RKO (cell line): ENCODE measurements at regions not wholly inside any gene's neighbourhood (a gene's known extent, or its start where the extent isn't known, plus 50 kb on each side); places are given as distances from the start of the nearest gene placed in this dataset.

Experiments used
- DNase-seq: peaks from one replicate; pipeline ENCODE4 v3.0.0-alpha.2; 2016; ENCODE audit warnings: low spot score

DNA sequence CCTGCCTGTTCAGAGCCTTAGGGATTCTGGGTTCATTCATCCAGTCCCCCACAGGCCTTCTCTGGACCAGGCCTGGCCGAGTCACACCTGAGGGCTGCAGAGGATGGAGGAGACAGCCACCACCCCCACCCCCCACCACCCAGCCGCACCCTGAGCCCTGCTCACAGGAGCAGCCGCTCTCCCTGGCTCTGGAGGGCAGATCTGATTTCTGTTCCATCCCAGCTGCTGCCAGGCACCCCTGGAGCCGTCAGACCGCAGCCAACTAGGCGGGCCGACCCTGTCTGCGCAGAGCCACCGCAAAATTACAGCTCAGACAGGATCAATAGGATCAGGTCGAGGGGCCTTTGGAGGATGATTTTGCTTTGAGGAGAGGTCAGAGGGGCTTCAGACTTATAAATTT, 154.6 kb upstream of the MYL2 start:
- no peak for DNase-seq

DNA sequence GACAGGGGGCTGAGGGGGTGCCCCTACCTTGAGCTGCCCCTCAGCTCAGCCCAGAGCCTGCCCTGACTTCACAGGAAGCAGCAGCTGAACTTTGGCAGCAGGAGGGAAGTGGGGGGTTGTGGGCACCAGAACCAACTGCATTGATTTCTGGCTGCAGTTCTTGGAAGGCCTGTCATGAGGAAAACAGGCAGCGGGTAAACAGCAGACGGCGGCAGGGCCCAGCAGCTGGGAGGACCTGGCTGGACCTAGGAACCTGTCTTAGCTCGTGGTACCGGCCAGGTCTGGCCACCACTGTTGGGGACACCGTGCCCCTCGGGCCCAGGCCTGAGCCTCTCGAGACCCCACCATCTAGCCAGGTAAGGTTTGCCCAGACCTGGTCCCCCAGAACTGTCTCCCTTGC, 154.2 kb upstream of the MYL2 start:
- no peak for DNase-seq

DNA sequence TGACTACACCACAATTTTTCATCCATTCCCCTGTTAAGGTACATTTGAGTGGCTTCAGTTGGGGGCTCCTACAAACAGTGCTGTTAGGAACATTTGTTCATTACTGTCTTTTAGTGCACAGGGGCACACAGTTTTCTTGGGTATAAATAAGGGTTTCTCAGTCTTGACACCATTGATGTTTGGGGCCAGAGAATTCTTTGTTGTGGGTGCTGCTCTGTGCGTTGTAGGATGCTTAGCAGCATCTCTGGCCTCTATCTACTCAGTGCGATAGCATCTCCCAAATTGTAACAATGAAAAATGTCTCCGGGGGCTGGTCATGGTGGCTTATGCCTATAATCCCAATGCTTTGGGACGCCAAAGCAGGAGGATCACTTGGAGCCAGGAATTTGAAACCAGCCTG, 153.0 kb upstream of the MYL2 start:
- DNase-seq = no peak

GRCh38 chr12:111072299-111072698, 151.9 kb upstream of the MYL2 start:
- DNase-seq = no peak

DNA sequence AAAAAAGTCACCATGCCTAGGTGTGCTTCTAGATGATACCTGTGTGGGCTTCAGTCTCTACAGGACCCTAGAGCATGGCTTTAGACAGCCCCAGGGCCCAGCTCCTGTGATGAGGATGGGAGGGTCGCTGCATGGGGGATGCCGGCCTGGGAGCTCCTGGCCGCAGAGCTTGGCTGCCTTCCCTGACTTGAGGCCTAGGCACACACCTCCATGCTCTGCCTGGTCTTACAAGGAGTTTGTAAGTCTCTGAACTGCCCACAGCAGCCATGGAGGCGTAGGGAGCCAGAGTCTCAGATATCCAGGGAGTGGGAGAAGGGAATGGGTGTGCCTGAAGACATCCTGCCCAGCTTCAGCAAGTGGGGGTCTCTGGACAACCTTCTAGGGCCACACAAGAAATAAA, 149.5 kb upstream of the MYL2 start:
- no peak for DNase-seq

- DNase-seq = no peak
Measured at GRCh38 chr12:111068290-111068689, 147.9 kb upstream of the MYL2 start.

- DNase-seq = no peak
Measured at GRCh38 chr12:111067498-111067897, 147.1 kb upstream of the MYL2 start.

GRCh38 chr12:111066744-111067437, 146.5 kb upstream of the MYL2 start:
- peak; percentile 32 for DNase-seq

GRCh38 chr12:111064982-111065381, 144.6 kb upstream of the MYL2 start:
- no peak for DNase-seq

DNA sequence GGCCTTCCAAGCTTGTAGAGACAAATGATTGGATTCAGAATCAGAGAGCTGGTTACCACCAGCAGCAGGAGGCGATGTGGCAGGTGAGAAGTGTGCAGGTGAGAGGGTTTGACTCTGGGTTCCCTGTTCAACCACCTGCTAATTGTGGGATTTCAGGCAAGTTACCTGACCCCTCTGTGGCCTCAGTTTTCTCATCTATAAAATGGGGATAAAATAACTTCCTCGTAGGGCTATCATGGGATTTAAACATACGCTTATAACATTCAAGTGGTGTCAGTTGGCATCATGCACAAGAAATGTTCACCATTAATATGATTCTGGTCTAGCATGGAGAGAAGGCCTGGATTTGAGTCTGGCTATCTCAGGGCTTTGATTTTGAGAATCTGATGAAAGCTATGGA, 143.8 kb upstream of the MYL2 start:
- DNase-seq = no peak

- peak; percentile 14 for DNase-seq
Measured at GRCh38 chr12:111063295-111064026, 143.1 kb upstream of the MYL2 start.

DNA sequence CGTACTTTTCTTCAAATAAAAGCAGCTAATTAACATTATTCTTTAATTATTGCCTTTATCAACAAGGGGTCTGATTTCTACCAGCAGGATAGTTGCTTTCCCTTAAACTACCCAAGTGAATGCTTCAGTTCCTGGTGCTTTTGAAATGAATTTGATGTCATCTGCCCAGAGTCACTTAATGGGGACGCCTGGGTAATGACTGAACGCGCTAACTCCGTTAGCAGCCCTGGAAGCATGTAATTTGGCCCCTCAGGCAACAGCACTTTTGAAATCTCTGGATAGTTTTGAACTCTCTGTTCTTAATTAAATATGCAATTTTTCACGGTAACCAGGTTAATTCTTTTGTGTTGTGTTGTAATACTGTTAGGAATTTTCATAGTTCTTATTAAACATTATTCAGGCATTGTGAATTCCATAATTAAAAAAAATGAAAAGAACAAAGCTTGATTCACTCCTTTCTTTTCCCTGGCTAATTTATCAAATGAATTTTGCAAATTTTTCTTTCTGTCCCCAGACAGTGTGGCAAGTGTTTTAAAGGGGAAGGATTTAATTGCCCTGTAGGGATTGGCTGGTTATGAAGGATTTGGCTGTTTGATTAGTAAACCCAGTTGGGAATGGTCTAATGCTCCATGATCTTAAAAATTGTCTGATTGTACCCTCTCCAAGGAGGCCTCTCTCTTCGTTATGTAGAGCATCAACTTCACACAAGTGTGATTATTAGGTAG, 137.5 kb upstream of the MYL2 start:
- DNase-seq = no peak

DNA sequence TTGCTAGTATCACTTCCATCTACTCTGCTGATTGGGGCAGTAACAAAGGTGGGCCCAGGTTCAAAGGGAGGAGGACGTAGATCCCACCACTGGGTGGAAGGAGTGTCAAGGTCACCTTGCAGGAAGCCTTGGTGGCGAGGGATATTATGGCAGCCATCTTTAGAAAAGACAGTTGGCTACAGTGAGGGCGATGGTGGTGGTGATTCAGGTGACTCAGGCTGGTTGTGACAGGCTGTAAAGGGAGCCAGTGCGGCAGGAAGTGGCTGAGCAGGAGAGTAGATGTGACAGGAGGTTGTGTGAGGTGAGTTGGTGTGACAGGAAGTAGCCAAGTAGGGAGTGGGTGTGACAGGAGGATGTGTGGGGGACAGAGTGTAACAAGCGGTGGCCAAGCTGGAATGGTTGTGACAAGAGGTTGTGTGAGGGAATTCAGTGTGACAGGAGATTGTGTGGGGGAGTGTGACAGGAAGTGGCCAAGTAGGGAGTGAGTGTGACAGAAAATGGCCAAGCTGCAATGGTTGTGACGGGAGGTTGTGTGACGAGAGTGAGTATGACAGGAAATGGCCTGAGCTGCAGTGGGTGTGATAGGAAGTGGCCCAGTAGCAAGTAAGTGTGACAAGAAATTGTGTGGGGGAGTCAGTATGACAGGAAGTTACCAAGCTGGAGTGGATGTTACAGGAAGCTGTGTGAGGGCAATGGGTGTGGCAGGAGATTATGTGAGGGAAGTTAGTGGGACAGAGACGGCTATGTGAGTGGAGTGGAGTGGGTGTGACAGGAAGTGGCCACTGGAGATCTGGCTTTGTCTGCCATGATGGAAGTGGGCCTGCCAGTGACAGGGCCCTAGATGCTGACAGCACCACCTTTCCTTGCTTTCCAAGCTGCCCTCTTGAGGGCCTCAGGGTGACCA, 136.5 kb upstream of the MYL2 start:
- no peak for DNase-seq

DNA sequence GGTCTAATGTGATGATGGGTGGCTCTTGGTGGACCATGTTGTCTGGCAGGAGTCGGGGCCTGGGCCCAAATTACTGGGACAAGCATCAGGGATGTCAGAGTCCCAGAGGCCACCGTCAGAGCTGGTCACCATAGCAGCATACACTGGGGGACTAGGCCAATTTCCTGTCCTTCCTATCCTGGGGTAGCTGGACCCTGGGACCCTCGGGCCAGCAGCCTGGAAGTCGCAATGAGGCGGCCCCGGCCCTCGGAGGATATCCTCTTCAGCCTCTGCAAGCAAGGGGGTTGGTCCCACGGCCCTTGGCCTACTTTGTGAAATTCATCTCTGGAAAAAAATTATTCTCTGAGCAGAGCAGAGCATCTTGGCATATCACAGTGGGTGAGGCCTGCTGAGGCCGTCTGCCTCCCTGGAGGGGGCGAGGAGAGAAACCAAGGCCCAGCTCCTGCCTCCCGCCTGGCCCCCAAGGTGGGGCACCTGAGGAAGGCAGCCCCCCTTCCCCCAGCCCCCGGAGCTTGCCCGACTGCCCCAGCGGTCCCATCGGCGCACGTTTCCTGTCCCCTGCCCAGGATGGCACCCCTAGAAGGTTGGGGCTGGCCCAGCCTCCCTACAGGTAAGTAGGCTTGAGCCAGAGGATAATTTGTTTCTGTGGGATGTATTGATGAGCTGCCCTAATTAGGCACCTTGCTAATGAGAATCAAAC, 135.0 kb upstream of the MYL2 start:
- DNase-seq = no peak

DNA sequence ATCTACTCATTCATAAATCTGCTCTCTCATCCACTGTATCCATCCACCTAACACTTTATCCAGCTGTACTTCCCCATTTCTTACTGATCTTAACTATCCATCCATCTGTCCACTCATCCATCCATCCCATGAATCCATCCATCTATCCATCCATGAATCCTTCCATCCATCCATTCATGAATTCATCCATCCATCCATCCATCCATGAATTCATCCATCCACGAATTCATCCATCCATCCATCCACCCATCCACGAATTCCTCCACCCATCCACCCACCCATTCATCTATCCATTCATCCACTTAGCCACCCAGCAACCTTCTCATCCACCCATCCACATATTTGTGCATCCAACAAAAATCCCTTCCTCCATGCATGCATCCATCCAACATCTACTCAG, 128.6 kb upstream of the MYL2 start:
- DNase-seq = no peak

DNA sequence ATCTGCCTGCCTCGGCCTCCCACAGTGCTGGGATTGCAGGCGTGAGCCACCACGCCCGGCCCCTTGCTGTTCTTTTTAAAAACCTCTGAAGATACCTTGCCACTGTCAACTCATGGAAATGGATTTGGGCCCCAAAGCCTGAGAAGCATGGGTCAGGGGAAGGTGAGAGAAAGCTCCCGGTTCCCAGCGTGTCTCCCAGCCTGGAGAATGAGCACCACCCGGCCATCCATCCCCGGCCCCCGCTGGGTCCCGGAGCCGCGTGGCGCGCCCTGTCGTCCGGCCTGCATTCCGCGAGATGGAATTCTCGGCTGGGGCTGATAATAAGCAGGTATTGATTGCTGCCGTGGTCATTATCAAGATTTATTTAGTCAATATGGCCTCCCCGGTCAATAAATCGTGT, 126.5 kb upstream of the MYL2 start:
- DNase-seq = no peak

DNA sequence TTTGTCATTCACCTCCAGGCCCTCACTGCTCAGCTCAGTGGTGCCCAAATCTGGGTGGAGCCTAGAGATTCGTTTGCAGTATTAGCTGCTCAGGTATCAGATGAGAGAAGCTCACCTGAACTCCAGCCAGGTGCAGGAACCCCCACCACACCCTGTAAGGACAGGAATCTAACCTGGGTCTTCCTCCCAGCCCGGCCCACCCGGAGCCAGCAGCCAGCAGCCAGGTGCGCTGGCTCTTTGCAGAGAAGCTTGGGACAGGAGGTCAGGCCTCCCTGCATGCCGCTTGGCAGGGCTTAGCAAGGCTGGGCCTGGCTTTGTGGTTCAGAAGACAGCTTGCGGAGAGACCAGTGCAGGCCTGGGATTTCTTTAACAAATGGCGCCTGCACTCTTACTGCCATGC, 125.6 kb upstream of the MYL2 start:
- no peak for DNase-seq

DNA sequence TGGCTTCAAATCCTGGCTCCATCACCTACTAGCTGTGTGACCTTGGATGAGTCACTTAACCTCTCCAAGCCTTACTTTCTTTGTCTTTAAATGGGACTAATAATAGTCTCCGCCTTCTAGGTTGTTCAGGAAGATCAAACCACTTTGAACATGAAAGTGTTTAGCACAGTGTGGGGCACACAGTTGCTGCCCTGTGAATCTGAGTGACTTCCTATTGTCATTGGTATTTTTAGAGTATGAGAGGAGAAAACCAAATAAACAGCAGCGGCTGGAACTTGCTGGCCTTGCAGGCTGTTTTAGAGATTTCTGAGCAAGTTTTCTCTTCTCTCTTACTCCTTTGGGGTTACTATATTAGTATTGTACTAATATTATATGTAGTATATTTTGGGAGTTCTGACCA, 120.7 kb upstream of the MYL2 start:
- DNase-seq = peak; percentile 11

DNA sequence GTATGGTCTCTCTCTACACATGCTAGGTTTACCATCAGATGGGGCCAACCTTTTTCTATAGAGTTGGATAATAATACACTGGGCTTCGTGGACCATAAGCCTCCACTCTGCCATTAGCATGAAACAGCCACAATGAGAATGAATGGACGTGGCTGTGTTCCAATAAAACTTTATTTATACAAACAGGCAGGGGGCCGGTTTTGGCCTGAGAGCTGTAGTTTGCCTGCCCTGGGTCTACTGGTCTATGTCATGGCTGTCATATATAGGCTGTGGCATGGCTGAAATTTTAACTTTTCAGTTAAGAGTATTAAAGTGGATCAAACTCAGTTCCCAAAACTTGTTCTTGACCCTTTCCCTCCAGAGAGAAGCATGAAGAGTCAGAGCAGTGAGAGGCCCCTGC, 120.3 kb upstream of the MYL2 start:
- no peak for DNase-seq

DNA sequence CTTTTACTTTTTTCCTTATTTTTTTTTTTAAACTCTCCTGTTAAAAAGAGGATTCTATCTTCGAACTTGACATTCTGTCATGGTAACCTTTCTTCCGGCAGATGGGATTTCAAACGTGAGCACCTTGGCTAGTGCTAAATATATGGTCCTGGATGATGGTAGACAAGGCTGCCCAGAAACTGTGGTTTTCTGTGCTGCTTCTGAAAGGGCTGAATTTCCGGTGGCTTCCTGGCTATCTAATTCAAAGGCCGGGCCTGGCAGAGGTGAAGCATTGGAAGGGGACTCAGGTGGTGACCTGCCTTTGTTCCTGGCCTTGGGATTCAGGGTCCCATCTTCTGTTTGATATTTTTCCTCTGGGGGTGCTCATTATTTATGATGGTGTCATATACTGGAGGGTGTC, 118.6 kb upstream of the MYL2 start:
- DNase-seq = no peak

DNA sequence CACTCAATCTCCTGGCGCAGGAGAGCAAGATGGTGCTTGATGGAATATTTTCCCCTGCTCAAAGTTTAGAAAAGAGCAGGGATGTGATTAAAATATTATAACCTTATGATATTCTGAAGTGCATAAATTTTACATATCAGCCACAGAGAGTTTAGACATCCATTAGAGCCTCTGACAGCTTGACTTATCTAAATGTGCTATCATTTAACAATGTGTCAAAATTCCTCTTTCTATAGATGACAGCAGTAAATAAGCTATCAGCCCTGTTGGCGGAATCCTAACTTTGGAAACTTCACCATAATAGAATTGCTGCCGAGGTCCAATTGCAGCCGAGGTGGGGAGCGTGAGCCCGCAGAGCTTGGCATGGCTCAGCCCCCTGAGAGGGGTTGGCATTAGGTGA, 117.7 kb upstream of the MYL2 start:
- no peak for DNase-seq

DNA sequence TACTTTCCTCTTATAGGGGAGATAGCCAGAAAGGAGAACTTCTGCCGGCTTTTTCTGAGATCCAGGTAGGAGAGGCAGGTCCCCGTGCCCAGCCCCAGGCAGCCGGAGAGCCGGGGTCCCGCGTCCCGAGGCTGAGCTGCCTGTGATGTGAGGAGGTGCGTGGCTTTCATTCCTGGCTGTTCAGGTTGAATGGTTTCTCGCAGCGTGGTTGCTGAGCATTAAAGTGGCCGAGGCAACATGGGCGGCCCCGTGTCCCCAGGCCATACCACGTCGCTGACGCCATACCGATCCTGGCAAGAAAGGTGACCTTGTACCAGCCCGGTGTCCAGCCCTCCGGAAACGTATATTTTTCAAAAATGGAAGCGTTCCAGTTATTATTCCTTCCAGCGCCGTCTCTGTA, 116.7 kb upstream of the MYL2 start:
- no peak for DNase-seq
